Heart left ventricle (tissue), 16 donors: ENCODE measurements at regions not wholly inside any gene's neighbourhood (a gene's known extent, or its start where the extent isn't known, plus 50 kb on each side); places are given as distances from the start of the nearest gene placed in this dataset.

ENCODE experiments used
- ATAC-seq, 4 donors: fragments of 200-7000 bp; cut with Tn5 transposase; one replicate each; pipeline ENCODE4 v1.9.1; 2020 to 2022; ENCODE audit warnings: moderate library complexity in 4 of 4, mild to moderate bottlenecking in 3 of 4, moderate number of reproducible peaks in 1 of 4
- DNase-seq, 5 donors: peaks; one replicate each; pipeline ENCODE4 v3.0.0-alpha.2; 2020
- H3K27ac ChIP-seq, 12 donors: fragments of 200-600 bp; sonication (generic) in 4 of 12; one replicate each; pipeline versions ENCODE4 v1.5.0 to v1.8.0; 2016 to 2022; ENCODE audit warnings: mild to moderate bottlenecking in 2 of 12
- H3K27me3 ChIP-seq, 9 donors: fragments of 200-600 bp; sonication (generic) in 2 of 9; one replicate each; pipeline versions ENCODE4 v1.5.1 to v1.8.0; 2016 to 2022; ENCODE audit warnings: mild to moderate bottlenecking in 3 of 9
- H3K36me3 ChIP-seq, 9 donors: fragments of 200-600 bp; sonication (generic) in 2 of 9; one replicate each; pipeline versions ENCODE4 v1.5.0 to v1.8.0; 2018 to 2022; ENCODE audit warnings: mild to moderate bottlenecking in 2 of 9
- H3K4me1 ChIP-seq, 12 donors: fragments of 200-600 bp; sonication (generic) in 4 of 12; one replicate each; pipeline versions ENCODE4 v1.5.0 to v1.8.0; 2016 to 2022; ENCODE audit warnings: mild to moderate bottlenecking in 3 of 12
- H3K4me3 ChIP-seq, 12 donors: fragments of 200-600 bp; sonication (generic) in 4 of 12; one replicate each; pipeline versions ENCODE4 v1.5.0 to v1.8.0; 2017 to 2022; ENCODE audit warnings: mild to moderate bottlenecking in 9 of 12, moderate library complexity in 4 of 12
- H3K9me3 ChIP-seq, 12 donors: fragments of 200-600 bp; sonication (generic) in 4 of 12; one replicate each; pipeline versions ENCODE4 v1.5.0 to v1.8.0; 2016 to 2022; ENCODE audit warnings: mild to moderate bottlenecking in 1 of 12
- CTCF ChIP-seq, 12 donors: fragments of 200-600 bp; sonication (generic) in 4 of 12; IDR thresholded peaks; one replicate each; pipeline versions ENCODE4 v1.5.0 to v1.8.0; 2018 to 2022; ENCODE audit warnings: antibody characterized with exemption in 12 of 12, mild to moderate bottlenecking in 5 of 12
- POLR2A ChIP-seq, 2 donors: fragments of 450-650 bp; IDR thresholded peaks; one replicate each; pipeline ENCODE4 v1.6.1; 2017; ENCODE audit warnings: antibody characterized with exemption in 2 of 2, mild to moderate bottlenecking in 2 of 2, moderate library complexity in 2 of 2
- WGBS, 4 donors: extraction: QIAGEN DNeasy Blood & Tissue Kit in 2 of 4; methylation state at CpG; one replicate each; pipeline versions ENCODE4 v1.1.5 to v1.1.7; 2013 to 2018; 5-methylcytosine and 5-hydroxymethylcytosine counted together
- intact Hi-C, 10 donors: fragments of 100-400 bp; cut with DNase I; formaldehyde crosslinking; loops; one replicate each; pipeline versions ENCODE4 v1.11.1 to v1.14.2; 2022
- donor health status: ischemic (EF 13 %, LVEDD 7.1; RV severe dilation, severe dysfunction).
- donor health status: healthy with polysubstance abuse.
- donor health status: DM: no; HTN: yes; CAD: no.
- donor health status: DM: no; HTN: no; CAD: no.
- donor health status: ischemic (EF 25% LVEDD 6.9; RV normal size, moderate dysfunction).
- donor health status: ischemic (EF 25% LVEDD 5.7; RV mildly dilated, moderate dysfunction).
- donor health status: healthy.
- donor health status: DM: yes; HTN: yes; CAD: no.
- donor health status: ischemic (EF 35%, LVEDD 5.7; RV mildly dilated, moderate dysfunction).
- donor health status: nonischemic (EF 11% LVEDD 7.7; RV severe dilation, severe dysfunction).
- donor health status: DM: yes; HTN: yes; CAD: no.
- donor health status: PGD.
- donor health status: ischemic (EF 29% LVEDD 5.4; RV normal size, mild dysfunction).
- donor health status: nonischemic (EF 23%, LVEDD 6.1; RV moderate dilation, normal function).

GRCh38 chr3:128555098-128555825 is 62.3 kb upstream of the GATA2 start:
- Histone ChIP-seq H3K27me3 (peaks cover 0 to 50% (median 26%) of the 10 kb centered on the region in 9 donors), H3K36me3 (no peaks in the 10 kb centered on the region), H3K27ac (peak overlapping the region; percentile 45 to 81 (median 69)), H3K4me1 (peaks cover 0 to 28% (median 11%) of the 10 kb centered on the region in 12 donors), H3K4me3 (peak overlapping the region in 7 of 12 donors; percentile 4 to 31 (median 28)), H3K9me3 (peaks cover 0 to 3% (median 0%) of the 10 kb centered on the region in 12 donors)
- 1 to 6% (median 3%) methylated on average over 12 to 68 of the region's 68 CpGs for WGBS, 4 donors
- peak; percentile 63 to 75 (median 74) for ATAC-seq
- TF ChIP-seq CTCF (IDR thresholded peaks at IDR 0.05) (no peak), POLR2A (IDR thresholded peaks at IDR 0.05) (peak in 1 of 2 donors; percentile 26)
- intact Hi-C loops, result loop anchor here in 3 of 10 donors (2.0 kb wide), 2 partner anchors 18 to 74 kb away; no protein-coding TSS in a partner anchor
- peak; percentile 63 to 84 (median 67) for DNase-seq

GRCh38 chr3:128554465-128555097 is 61.6 kb upstream of the GATA2 start:
- Histone ChIP-seq H3K27ac (peak overlapping the region; percentile 45 to 81 (median 69)), H3K27me3 (peaks cover 0 to 50% (median 26%) of the 10 kb centered on the region in 9 donors), H3K4me1 (peaks cover 0 to 33% (median 14%) of the 10 kb centered on the region in 12 donors), H3K4me3 (peak overlapping the region in 5 of 12 donors; percentile 4 to 31 (median 24)), H3K36me3 (no peaks in the 10 kb centered on the region), H3K9me3 (peaks cover 0 to 3% (median 0%) of the 10 kb centered on the region in 12 donors)
- ATAC-seq, result no peak
- 69 to 79% (median 73%) methylated on average over 24 to 28 of the region's 28 CpGs for WGBS, 4 donors
- TF ChIP-seq CTCF (IDR thresholded peaks at IDR 0.05) (no peak), POLR2A (IDR thresholded peaks at IDR 0.05) (no peak)
- no peak for DNase-seq
- intact Hi-C loops, result loop anchor here in 3 of 10 donors (2.0 to 5.0 kb wide), 3 partner anchors 18 to 74 kb away; no protein-coding TSS in a partner anchor

GRCh38 chr3:128554100-128554464 is 61.1 kb upstream of the GATA2 start:
- TF ChIP-seq POLR2A (IDR thresholded peaks at IDR 0.05), result no peak
- no peak for TF ChIP-seq CTCF (IDR thresholded peaks at IDR 0.05)
- DNase-seq (no peak), ATAC-seq (no peak)
- H3K4me3 ChIP-seq, result no peak overlapping the region
- WGBS, 4 donors, result 90 to 97% (median 95%) methylated on average over 3 to 4 of the region's 4 CpGs
- no peaks in the 10 kb centered on the region for H3K36me3 ChIP-seq
- peak overlapping the region in 1 of 12 donors; percentile 74 for H3K27ac ChIP-seq
- H3K9me3 ChIP-seq, result peaks cover 0 to 3% (median 0%) of the 10 kb centered on the region in 12 donors
- intact Hi-C loops, result loop anchor here in 3 of 10 donors (2.0 to 5.0 kb wide), 3 partner anchors 19 to 73 kb away; no protein-coding TSS in a partner anchor
- H3K4me1 ChIP-seq, result peaks cover 0 to 37% (median 17%) of the 10 kb centered on the region in 12 donors
- peaks cover 0 to 48% (median 26%) of the 10 kb centered on the region in 9 donors for H3K27me3 ChIP-seq

GRCh38 chr3:128553560-128553959 is 60.6 kb upstream of the GATA2 start:
- H3K27me3 ChIP-seq, result peaks cover 0 to 43% (median 26%) of the 10 kb centered on the region in 9 donors
- H3K36me3 ChIP-seq, result no peaks in the 10 kb centered on the region
- TF ChIP-seq CTCF (IDR thresholded peaks at IDR 0.05) (no peak), POLR2A (IDR thresholded peaks at IDR 0.05) (no peak)
- H3K4me1 ChIP-seq, result peaks cover 0 to 42% (median 21%) of the 10 kb centered on the region in 12 donors
- intact Hi-C loops, result loop anchor here in 1 of 10 donors (5.0 kb wide), 1 partner anchor 66 kb away; no protein-coding TSS in a partner anchor
- no peak overlapping the region for H3K27ac ChIP-seq
- ATAC-seq (no peak), DNase-seq (no peak)
- no peak overlapping the region for H3K4me3 ChIP-seq
- WGBS, 4 donors, result 81 to 84% (median 82%) methylated on average over 5 of the region's 5 CpGs
- peaks cover 0 to 3% (median 0%) of the 10 kb centered on the region in 12 donors for H3K9me3 ChIP-seq
